ENCODE measurements at regions not wholly inside any gene's neighbourhood (a gene's known extent, or its start where the extent isn't known, plus 50 kb on each side); places are given as distances from the start of the nearest gene placed in this dataset.

- TF ChIP-seq CEBPZ (IDR thresholded peaks at IDR 0.05; ENCODE audit: borderline replicate concordance, low read depth, low read length): no peak
These were observed 455.3 kb downstream of the HACE1 start (continued) for GRCh38 chr6:104404377-104404776.

- intact Hi-C loops (cut with micrococcal nuclease): no loop called here
- Histone ChIP-seq H3K4me3 (no peak overlapping the region), H3K36me3 (ENCODE audit: control insufficient read depth, insufficient read depth, low read length) (no peaks in the 10 kb centered on the region), H3K9ac (ENCODE audit: insufficient read depth in 1 of 2, low read depth in 2 of 2, low read length in 2 of 2) (no peak overlapping the region), H3K27ac (ENCODE audit: extremely low read depth, low read depth, low read length) (no peak overlapping the region), H3K9me3 (replicated peaks; ENCODE audit: control insufficient read depth, insufficient read depth, low read depth, low read length) (no peaks in the 10 kb centered on the region), H3K79me2 (ENCODE audit: control insufficient read depth, insufficient read depth, low read length) (no peaks in the 10 kb centered on the region), H3K4me1 (replicated peaks in 1 of 2; ENCODE audit: control insufficient read depth in 2 of 2, insufficient read depth in 2 of 2, low read length in 2 of 2) (no peaks in the 10 kb centered on the region), H4K20me1 (replicated peaks; ENCODE audit: control insufficient read depth, insufficient read depth, low read length) (no peaks in the 10 kb centered on the region), H3K9me1 (ENCODE audit: control insufficient read depth, insufficient read depth, low read length) (no peaks in the 10 kb centered on the region), H3K4me2 (ENCODE audit: insufficient read depth, low read length) (no peak overlapping the region), H2AFZ (ENCODE audit: low read depth, low read length) (no peak overlapping the region), H3K27me3 (ENCODE audit: control insufficient read depth in 2 of 2, insufficient read depth in 2 of 2, low read length in 2 of 2) (no peaks in the 10 kb centered on the region)
- TF ChIP-seq ZNF766 (CRISPR knock-in tag; conservative IDR thresholded peaks at IDR 0.05) (no peak), GATA2 (CRISPR knock-in tag; IDR thresholded peaks at IDR 0.05) (no peak), FOXA3 (CRISPR knock-in tag; conservative IDR thresholded peaks at IDR 0.05 in 1 of 2, IDR thresholded peaks at IDR 0.05 in 1 of 2) (peak in 1 of 2 experiments; percentile 56; a peak in 1 of 4 replicates), NFE2 (IDR thresholded peaks at IDR 0.05; ENCODE audit: low read depth) (peak; percentile 14; the same call in 1 of the 2 replicates), SLC30A9 (CRISPR knock-in tag; IDR thresholded peaks at IDR 0.05) (no peak), SOX6 (IDR thresholded peaks at IDR 0.05) (peak; percentile 58), EP300 (IDR thresholded peaks at IDR 0.05; ENCODE audit: low read length) (peak; percentile 42; the same call in 1 of the 2 replicates), CBFA2T2 (conservative IDR thresholded peaks at IDR 0.05) (peak; percentile 24), TAL1 (IDR thresholded peaks at IDR 0.05) (peak; percentile 54; the same call in 1 of the 2 replicates), CBFA2T3 (IDR thresholded peaks at IDR 0.05) (peak; percentile 66), CHD4 (IDR thresholded peaks at IDR 0.05; ENCODE audit: insufficient read depth, insufficient replicate concordance, low read depth, low read length, poor library complexity, severe bottlenecking) (no peak), GABPB2 (CRISPR knock-in tag; conservative IDR thresholded peaks at IDR 0.05) (no peak), ZSCAN29 (IDR thresholded peaks at IDR 0.05) (no peak), FOXA1 (IDR thresholded peaks at IDR 0.05; ENCODE audit: borderline replicate concordance) (no peak), ARID1B (IDR thresholded peaks at IDR 0.05) (peak; percentile 38; the same call in 1 of the 2 replicates), MCM2 (IDR thresholded peaks at IDR 0.05; ENCODE audit: low read depth) (no peak), NCOR1 (IDR thresholded peaks at IDR 0.05) (0 out of 2 replicates have a peak, but pooled peaks have one; percentile 19)
- no TSS peak for BruUV-seq (replicated peaks)
- 0% methylated on average over 1 of the region's 1 CpG for WGBS (ENCODE audit: insufficient coverage, low coverage, missing lambda C conversion rate)
- DNase-seq (ENCODE audit: extremely low read depth in 1 of 4, low spot score in 3 of 4): no peak
- ChIA-PET CTCF (ENCODE audit: low intra/inter-chr PET ratio) (no interaction called here), POLR2A (no interaction called here)
- no peak for FAIRE-seq
- in situ Hi-C loops (cut with MboI): no loop called here
- peak; percentile 66 for ATAC-seq
These were observed 457.1 kb downstream of the HACE1 start for GRCh38 chr6:104402572-104402971.
